DOHH2 (cell line): ENCODE measurements at regions not wholly inside any gene's neighbourhood (a gene's known extent, or its start where the extent isn't known, plus 50 kb on each side); places are given as distances from the start of the nearest gene placed in this dataset.

Experiments
- H3F3A ChIP-seq: fragments of 200-600 bp; sonication (generic), shearing (Covaris generic); 2 replicates; pipeline ENCODE4 v1.6.0; 2016; ENCODE audit warnings: antibody characterized with exemption, mild to moderate bottlenecking; ENCODE audit not compliant: control insufficient read depth, insufficient read depth
- H3K27ac ChIP-seq: fragments of 200-600 bp; sonication (generic); 2 replicates; pipeline ENCODE4 v1.5.1; 2014; ENCODE audit warnings: low read depth, mild to moderate bottlenecking, low read length, moderate library complexity
- H3K27me3 ChIP-seq: fragments of 200-600 bp; sonication (generic); 2 replicates; pipeline ENCODE4 v1.6.1; 2014; ENCODE audit warnings: mild to moderate bottlenecking, low read length, mixed read lengths; ENCODE audit not compliant: control insufficient read depth
- H3K36me3 ChIP-seq: fragments of 200-600 bp; sonication (generic); 2 replicates; pipeline ENCODE4 v1.6.1; 2014; ENCODE audit warnings: mild to moderate bottlenecking, low read length, moderate library complexity, mixed read lengths; ENCODE audit not compliant: control insufficient read depth
- H3K4me1 ChIP-seq: fragments of 200-600 bp; sonication (generic); 2 replicates; pipeline ENCODE4 v1.6.1; 2014; ENCODE audit warnings: mild to moderate bottlenecking, low read length, mixed read lengths; ENCODE audit not compliant: control insufficient read depth
- H3K4me2 ChIP-seq: fragments of 200-600 bp; sonication (generic); 2 replicates; pipeline ENCODE4 v1.6.0; 2014; ENCODE audit warnings: mild to moderate bottlenecking, low read length, moderate library complexity
- H3K4me3 ChIP-seq: fragments of 200-600 bp; sonication (generic); 2 replicates; pipeline ENCODE4 v1.5.1; 2014; ENCODE audit warnings: mild to moderate bottlenecking, low read length, mixed read lengths
- H3K79me2 ChIP-seq: fragments of 200-600 bp; sonication (generic); 2 replicates; pipeline ENCODE4 v1.6.1; 2014; ENCODE audit warnings: mild to moderate bottlenecking, low read length, mixed read lengths; ENCODE audit not compliant: control insufficient read depth
- H3K9me2 ChIP-seq: fragments of 200-600 bp; sonication (generic); replicated peaks from 2 replicates; pipeline ENCODE4 v1.6.1; 2014; ENCODE audit warnings: mild to moderate bottlenecking, low read length, mixed read lengths; ENCODE audit not compliant: control insufficient read depth
- H3K9me3 ChIP-seq: fragments of 200-600 bp; sonication (generic); 2 replicates; pipeline ENCODE4 v1.6.1; 2014; ENCODE audit warnings: antibody characterized with exemption, low read length, mixed read lengths; ENCODE audit not compliant: control insufficient read depth, insufficient read depth
- H4K20me1 ChIP-seq: fragments of 200-600 bp; sonication (generic); 2 replicates; pipeline ENCODE4 v1.6.0; 2014; ENCODE audit warnings: low read depth, mild to moderate bottlenecking, antibody characterized with exemption, low read length, moderate library complexity; ENCODE audit not compliant: control insufficient read depth, insufficient read depth
- CTCF ChIP-seq: fragments of 200-600 bp; sonication (generic); IDR thresholded peaks from one replicate; pipeline ENCODE4 v1.5.1; 2014; ENCODE audit warnings: antibody characterized with exemption, mild to moderate bottlenecking, low read depth, low read length; ENCODE audit not compliant: poor library complexity, severe bottlenecking
- EZH2phosphoT487 ChIP-seq: fragments of 200-600 bp; sonication (generic); IDR thresholded peaks from 2 replicates; pipeline ENCODE4 v1.6.1; 2017; ENCODE audit warnings: borderline replicate concordance, mild to moderate bottlenecking, antibody characterized with exemption, low read length, moderate library complexity, mixed read lengths

- H3K27me3 ChIP-seq, result no peaks in the 10 kb centered on the region
- H3K9me2 ChIP-seq, result no peaks in the 10 kb centered on the region
- H3F3A ChIP-seq, result no peaks in the 10 kb centered on the region
- H3K27ac ChIP-seq, result no peak overlapping the region
- H4K20me1 ChIP-seq, result no peaks in the 10 kb centered on the region
- H3K79me2 ChIP-seq, result no peaks in the 10 kb centered on the region
- TF ChIP-seq CTCF, result no peak
- TF ChIP-seq EZH2phosphoT487, result no peak
- no peaks in the 10 kb centered on the region for H3K4me1 ChIP-seq
- H3K36me3 ChIP-seq, result no peaks in the 10 kb centered on the region
- no peak overlapping the region for H3K4me3 ChIP-seq
- H3K4me2 ChIP-seq, result no peak overlapping the region
- H3K9me3 ChIP-seq, result no peaks in the 10 kb centered on the region
These were observed 77.2 kb upstream of the CALCR start for GRCh38 chr7:93651603-93652159.

- Histone ChIP-seq H3K79me2 (no peaks in the 10 kb centered on the region), H3K4me2 (no peak overlapping the region), H3K9me3 (no peaks in the 10 kb centered on the region), H3K27me3 (no peaks in the 10 kb centered on the region), H3K27ac (no peak overlapping the region), H3K36me3 (no peaks in the 10 kb centered on the region), H3K9me2 (no peaks in the 10 kb centered on the region), H3K4me3 (no peak overlapping the region), H4K20me1 (no peaks in the 10 kb centered on the region), H3F3A (no peaks in the 10 kb centered on the region), H3K4me1 (no peaks in the 10 kb centered on the region)
- no peak for TF ChIP-seq CTCF
- TF ChIP-seq EZH2phosphoT487, result no peak
These were observed 72.0 kb upstream of the CALCR start for GRCh38 chr7:93646538-93646937.

GRCh38 chr7:93636276-93636675 lies 61.8 kb upstream of the CALCR start:
- no peaks in the 10 kb centered on the region for H3K9me3 ChIP-seq

More at GRCh38 chr7:93636276-93636675, 61.8 kb upstream of the CALCR start:
- no peak overlapping the region for H3K27ac ChIP-seq
- no peaks in the 10 kb centered on the region for H3K27me3 ChIP-seq
- no peaks in the 10 kb centered on the region for H3K9me2 ChIP-seq
- H4K20me1 ChIP-seq, result no peaks in the 10 kb centered on the region
- H3K4me2 ChIP-seq, result no peak overlapping the region
- H3K4me3 ChIP-seq, result no peak overlapping the region
- H3F3A ChIP-seq, result no peaks in the 10 kb centered on the region
- no peaks in the 10 kb centered on the region for H3K36me3 ChIP-seq
- no peaks in the 10 kb centered on the region for H3K79me2 ChIP-seq
- no peaks in the 10 kb centered on the region for H3K4me1 ChIP-seq
- TF ChIP-seq CTCF (no peak), EZH2phosphoT487 (no peak)
